SK-N-SH treated with all-trans-retinoic acid at 6 μM for 48 hours (cell line): ENCODE measurements at regions not wholly inside any gene's neighbourhood (a gene's known extent, or its start where the extent isn't known, plus 50 kb on each side); places are given as distances from the start of the nearest gene placed in this dataset.

Source experiments
- ATAC-seq: fragments of 200-7000 bp; cut with Tn5 transposase; 3 replicates; pipeline ENCODE4 v1.9.1; 2020; ENCODE audit warnings: mild to moderate bottlenecking, moderate library complexity
- BACH2 ChIP-seq: fragments of 250-450 bp; sonication (Bioruptor Pico); IDR thresholded peaks from 2 replicates; pipeline ENCODE4 v1.9.0; 2021; ENCODE audit warnings: mild to moderate bottlenecking, borderline replicate concordance
- CSDC2 ChIP-seq: fragments of 250-450 bp; sonication (Bioruptor Pico); IDR thresholded peaks from 2 replicates; pipeline ENCODE4 v1.5.0; 2020; ENCODE audit warnings: mild to moderate bottlenecking, moderate library complexity
- CSRNP3 ChIP-seq: fragments of 250-450 bp; sonication (Bioruptor Pico); IDR thresholded peaks from 2 replicates; pipeline ENCODE4 v1.5.1; 2021; ENCODE audit warnings: mild to moderate bottlenecking, moderate library complexity
- GLIS3 ChIP-seq: fragments of 250-450 bp; sonication (Bioruptor Pico); IDR thresholded peaks from 2 replicates; pipeline ENCODE4 v1.5.0; 2020; ENCODE audit warnings: mild to moderate bottlenecking, moderate library complexity
- ISL1 ChIP-seq: fragments of 250-450 bp; sonication (Bioruptor Pico); IDR thresholded peaks from 2 replicates; pipeline ENCODE4 v2.1.2; 2022; ENCODE audit warnings: mild to moderate bottlenecking, moderate library complexity
- OSR1 ChIP-seq: fragments of 250-450 bp; sonication (Bioruptor Pico); IDR thresholded peaks from 2 replicates; pipeline ENCODE4 v1.8.0; 2022; ENCODE audit warnings: moderate library complexity, mild to moderate bottlenecking, inconsistent platforms
- PPARA ChIP-seq: fragments of 250-450 bp; sonication (Bioruptor Pico); IDR thresholded peaks from 2 replicates; pipeline ENCODE4 v1.5.0; 2020; ENCODE audit warnings: mild to moderate bottlenecking, borderline replicate concordance
- RARB ChIP-seq: fragments of 250-450 bp; sonication (Bioruptor Pico); IDR thresholded peaks from 2 replicates; pipeline ENCODE4 v1.8.0; 2021; ENCODE audit warnings: mild to moderate bottlenecking, moderate library complexity
- SNAI2 ChIP-seq: fragments of 250-450 bp; sonication (Bioruptor Pico); IDR thresholded peaks from 2 replicates; pipeline ENCODE4 v1.5.0; 2020; ENCODE audit warnings: mild to moderate bottlenecking, moderate library complexity
- TCF4 ChIP-seq: fragments of 250-450 bp; sonication (Bioruptor Pico); IDR thresholded peaks from 2 replicates; pipeline ENCODE4 v1.8.0; 2021; ENCODE audit warnings: mild to moderate bottlenecking, moderate library complexity, borderline replicate concordance
- TOX ChIP-seq: fragments of 250-450 bp; sonication (Bioruptor Pico); IDR thresholded peaks from 2 replicates; pipeline ENCODE4 v1.8.0; 2021; ENCODE audit warnings: mild to moderate bottlenecking, moderate library complexity, borderline replicate concordance
- ZC3H10 ChIP-seq: fragments of 250-450 bp; sonication (Bioruptor Pico); IDR thresholded peaks from 2 replicates; pipeline ENCODE4 v1.5.1; 2021; ENCODE audit warnings: mild to moderate bottlenecking, moderate library complexity
- ZFP3 ChIP-seq: fragments of 250-450 bp; sonication (Bioruptor Pico); IDR thresholded peaks from 2 replicates; pipeline ENCODE4 v1.5.0; 2020; ENCODE audit warnings: mild to moderate bottlenecking, moderate library complexity
- ZNF565 ChIP-seq: fragments of 450-650 bp; formaldehyde crosslinking; conservative IDR thresholded peaks from 2 replicates; pipeline ENCODE4 v1.5.0; 2020; ENCODE audit warnings: low read depth, mild to moderate bottlenecking, moderate library complexity
- ZNF70 ChIP-seq: fragments of 450-650 bp; formaldehyde crosslinking; IDR thresholded peaks from 2 replicates; pipeline ENCODE4 v1.5.0; 2020; ENCODE audit warnings: mild to moderate bottlenecking, moderate library complexity
- ZNF8 ChIP-seq: fragments of 450-650 bp; formaldehyde crosslinking; IDR thresholded peaks from 2 replicates; pipeline ENCODE4 v1.5.0; 2020; ENCODE audit warnings: mild to moderate bottlenecking, moderate library complexity
- TF ChIP-seq, protein P1 (sequence below): fragments of 250-450 bp; sonication (Bioruptor Pico); IDR thresholded peaks from 2 replicates; pipeline ENCODE4 v1.5.0; 2020; ENCODE audit warnings: mild to moderate bottlenecking, moderate library complexity
- TF ChIP-seq, protein P2 (sequence below): fragments of 250-450 bp; sonication (Bioruptor Pico); IDR thresholded peaks from 2 replicates; pipeline ENCODE4 v1.8.0; 2020; ENCODE audit warnings: mild to moderate bottlenecking, moderate library complexity, borderline replicate concordance

DNA sequence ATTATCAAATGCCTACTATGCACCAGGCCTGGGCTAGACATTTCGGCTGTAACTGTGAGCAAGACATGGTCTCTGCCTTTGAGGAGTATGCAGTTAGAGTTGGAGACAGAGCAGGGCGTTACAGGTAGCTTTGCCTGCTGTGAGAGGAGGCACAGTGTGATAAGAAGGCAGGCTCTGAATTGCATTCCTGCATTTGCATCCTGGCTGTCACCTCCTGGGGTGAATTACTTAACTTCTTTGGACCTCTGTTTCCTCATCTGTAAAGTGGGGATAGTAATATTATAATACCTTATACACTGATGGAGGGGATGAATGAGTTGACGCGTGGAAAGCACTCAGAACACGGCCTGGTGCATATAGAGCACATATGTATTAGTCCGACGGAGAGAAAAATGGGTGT is 118.1 kb upstream of the ARHGAP20 start:
- no peak for ATAC-seq

GRCh38 chr11:110829873-110830272 is 117.6 kb upstream of the ARHGAP20 start:
- ATAC-seq: peak; percentile 6; the same call in 1 of the 3 replicates

More for the DNA sequence above, 118.1 kb upstream of the ARHGAP20 start:
- TF ChIP-seq TCF4 (no peak), ZNF8 (CRISPR knock-in tag) (no peak), PPARA (CRISPR knock-in tag) (no peak), GLIS3 (no peak), CSRNP3 (CRISPR knock-in tag) (no peak), ZC3H10 (CRISPR knock-in tag) (no peak), ZNF70 (no peak), BACH2 (CRISPR knock-in tag) (no peak), ISL1 (CRISPR knock-in tag) (no peak), CSDC2 (CRISPR knock-in tag) (no peak), SNAI2 (no peak)
- TF ChIP-seq, protein P1, sequence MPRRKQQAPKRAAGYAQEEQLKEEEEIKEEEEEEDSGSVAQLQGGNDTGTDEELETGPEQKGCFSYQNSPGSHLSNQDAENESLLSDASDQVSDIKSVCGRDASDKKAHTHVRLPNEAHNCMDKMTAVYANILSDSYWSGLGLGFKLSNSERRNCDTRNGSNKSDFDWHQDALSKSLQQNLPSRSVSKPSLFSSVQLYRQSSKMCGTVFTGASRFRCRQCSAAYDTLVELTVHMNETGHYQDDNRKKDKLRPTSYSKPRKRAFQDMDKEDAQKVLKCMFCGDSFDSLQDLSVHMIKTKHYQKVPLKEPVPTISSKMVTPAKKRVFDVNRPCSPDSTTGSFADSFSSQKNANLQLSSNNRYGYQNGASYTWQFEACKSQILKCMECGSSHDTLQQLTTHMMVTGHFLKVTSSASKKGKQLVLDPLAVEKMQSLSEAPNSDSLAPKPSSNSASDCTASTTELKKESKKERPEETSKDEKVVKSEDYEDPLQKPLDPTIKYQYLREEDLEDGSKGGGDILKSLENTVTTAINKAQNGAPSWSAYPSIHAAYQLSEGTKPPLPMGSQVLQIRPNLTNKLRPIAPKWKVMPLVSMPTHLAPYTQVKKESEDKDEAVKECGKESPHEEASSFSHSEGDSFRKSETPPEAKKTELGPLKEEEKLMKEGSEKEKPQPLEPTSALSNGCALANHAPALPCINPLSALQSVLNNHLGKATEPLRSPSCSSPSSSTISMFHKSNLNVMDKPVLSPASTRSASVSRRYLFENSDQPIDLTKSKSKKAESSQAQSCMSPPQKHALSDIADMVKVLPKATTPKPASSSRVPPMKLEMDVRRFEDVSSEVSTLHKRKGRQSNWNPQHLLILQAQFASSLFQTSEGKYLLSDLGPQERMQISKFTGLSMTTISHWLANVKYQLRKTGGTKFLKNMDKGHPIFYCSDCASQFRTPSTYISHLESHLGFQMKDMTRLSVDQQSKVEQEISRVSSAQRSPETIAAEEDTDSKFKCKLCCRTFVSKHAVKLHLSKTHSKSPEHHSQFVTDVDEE (CRISPR knock-in tag): no peak
- TF ChIP-seq, protein P2, sequence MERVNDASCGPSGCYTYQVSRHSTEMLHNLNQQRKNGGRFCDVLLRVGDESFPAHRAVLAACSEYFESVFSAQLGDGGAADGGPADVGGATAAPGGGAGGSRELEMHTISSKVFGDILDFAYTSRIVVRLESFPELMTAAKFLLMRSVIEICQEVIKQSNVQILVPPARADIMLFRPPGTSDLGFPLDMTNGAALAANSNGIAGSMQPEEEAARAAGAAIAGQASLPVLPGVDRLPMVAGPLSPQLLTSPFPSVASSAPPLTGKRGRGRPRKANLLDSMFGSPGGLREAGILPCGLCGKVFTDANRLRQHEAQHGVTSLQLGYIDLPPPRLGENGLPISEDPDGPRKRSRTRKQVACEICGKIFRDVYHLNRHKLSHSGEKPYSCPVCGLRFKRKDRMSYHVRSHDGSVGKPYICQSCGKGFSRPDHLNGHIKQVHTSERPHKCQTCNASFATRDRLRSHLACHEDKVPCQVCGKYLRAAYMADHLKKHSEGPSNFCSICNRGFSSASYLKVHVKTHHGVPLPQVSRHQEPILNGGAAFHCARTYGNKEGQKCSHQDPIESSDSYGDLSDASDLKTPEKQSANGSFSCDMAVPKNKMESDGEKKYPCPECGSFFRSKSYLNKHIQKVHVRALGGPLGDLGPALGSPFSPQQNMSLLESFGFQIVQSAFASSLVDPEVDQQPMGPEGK (CRISPR knock-in tag): no peak

DNA sequence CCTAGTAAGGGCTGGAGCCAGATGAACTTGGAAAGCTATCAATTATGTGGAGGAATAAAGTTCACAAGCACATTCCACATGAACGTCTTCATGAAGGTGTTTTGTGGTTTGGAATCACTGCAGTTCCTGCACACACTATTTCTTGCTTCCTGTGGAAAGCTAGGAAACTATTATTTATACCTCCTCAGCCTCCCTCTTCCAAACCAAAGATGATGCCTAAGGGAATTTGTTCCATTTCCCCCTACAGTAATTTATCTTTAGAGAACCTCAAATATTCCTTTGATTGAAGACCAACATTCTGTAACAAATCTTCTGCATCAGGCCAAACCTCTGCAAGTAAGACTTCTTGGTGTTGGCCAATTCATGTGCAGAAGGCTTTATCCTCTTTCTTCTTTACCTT is 115.8 kb upstream of the ARHGAP20 start:
- TF ChIP-seq ZNF565 (CRISPR knock-in tag) (no peak), ZNF70 (no peak), SNAI2 (no peak), ISL1 (CRISPR knock-in tag) (no peak), TOX (CRISPR knock-in tag) (no peak), ZNF8 (CRISPR knock-in tag) (no peak), OSR1 (CRISPR knock-in tag) (no peak), TCF4 (no peak), RARB (CRISPR knock-in tag) (no peak), BACH2 (CRISPR knock-in tag) (no peak), PPARA (CRISPR knock-in tag) (no peak), CSDC2 (CRISPR knock-in tag) (no peak), ZC3H10 (CRISPR knock-in tag) (no peak), ZFP3 (CRISPR knock-in tag) (no peak), GLIS3 (no peak)
- TF ChIP-seq, protein P1 (CRISPR knock-in tag): no peak
- TF ChIP-seq, protein P2 (CRISPR knock-in tag): no peak
- no peak for ATAC-seq

More at GRCh38 chr11:110829873-110830272, 117.6 kb upstream of the ARHGAP20 start:
- no peak for TF ChIP-seq ZFP3 (CRISPR knock-in tag)
